ENCODE measurements at regions not wholly inside any gene's neighbourhood (a gene's known extent, or its start where the extent isn't known, plus 50 kb on each side); places are given as distances from the start of the nearest gene placed in this dataset.
"Not testable (repeated sequence)": the region's sequence is repeated elsewhere in the genome, so short reads cannot be mapped to it uniquely, and the experiment has no call there.

- intact Hi-C loops (cut with micrococcal nuclease; ENCODE audit: unreplicated experiment), result no loop called here
- Mint-ChIP-seq H3K4me3 (ENCODE audit: unreplicated experiment) (no peak overlapping the region), H3K27me3 (ENCODE audit: insufficient read depth, unreplicated experiment) (peaks cover 9% of the 10 kb centered on the region)
Observed at GRCh38 chr11:96551136-96551535, 161.3 kb downstream of the JRKL start.

GRCh38 chr11:96554236-96554820, 164.5 kb downstream of the JRKL start:
- Mint-ChIP-seq H3K9me3 (ENCODE audit: unreplicated experiment) (no peaks in the 10 kb centered on the region), H3K27ac (ENCODE audit: unreplicated experiment) (no peak overlapping the region), H3K27me3 (ENCODE audit: insufficient read depth, unreplicated experiment) (peaks cover 5% of the 10 kb centered on the region), H3K4me3 (ENCODE audit: unreplicated experiment) (no peak overlapping the region), H3K36me3 (ENCODE audit: insufficient read depth, unreplicated experiment) (no peaks in the 10 kb centered on the region), H3K4me1 (ENCODE audit: low read depth, unreplicated experiment) (no peaks in the 10 kb centered on the region)
- ChIA-PET CTCF (no interaction called here), POLR2A (no interaction called here)
- Histone ChIP-seq H3K4me3 (ENCODE audit: low read depth, low read length) (no peak overlapping the region), H3K36me3 (ENCODE audit: control insufficient read depth, insufficient read depth, low read length) (no peaks in the 10 kb centered on the region), H3K9me3 (no peaks in the 10 kb centered on the region), H3K27me3 (replicated peaks; ENCODE audit: control insufficient read depth, insufficient read depth, low read length) (peaks cover 1% of the 10 kb centered on the region; the same call in 1 of the 2 replicates), H3K4me1 (no peaks in the 10 kb centered on the region; the same call in 1 of the 2 replicates)
- no peak for TF ChIP-seq CTCF (IDR thresholded peaks at IDR 0.05; ENCODE audit: insufficient read depth in 1 of 2, low read depth in 1 of 2, low read length in 1 of 2, severe bottlenecking in 1 of 2, unreplicated experiment in 1 of 2)
- BruUV-seq (replicated peaks), result no TSS peak
- no peak for DNase-seq
- intact Hi-C loops (cut with micrococcal nuclease; ENCODE audit: unreplicated experiment), result no loop called here

More at GRCh38 chr11:96551136-96551535, 161.3 kb downstream of the JRKL start:
- ChIA-PET CTCF (interaction anchor here (0.9 kb wide), 1 partner anchor 88 kb away, joined by 3 read pairs; no protein-coding TSS in a partner anchor), POLR2A (no interaction called here)
- H3K36me3 ChIP-seq (ENCODE audit: control insufficient read depth, insufficient read depth, low read length), result no peaks in the 10 kb centered on the region
- Mint-ChIP-seq H3K36me3 (ENCODE audit: insufficient read depth, unreplicated experiment) (no peaks in the 10 kb centered on the region), H3K27ac (ENCODE audit: unreplicated experiment) (no peak overlapping the region), H3K4me1 (ENCODE audit: low read depth, unreplicated experiment) (no peaks in the 10 kb centered on the region), H3K9me3 (ENCODE audit: unreplicated experiment) (no peaks in the 10 kb centered on the region)
- H3K9me3 ChIP-seq, result no peaks in the 10 kb centered on the region
- no peaks in the 10 kb centered on the region; the same call in 1 of the 2 replicates for H3K4me1 ChIP-seq
- peaks cover 1% of the 10 kb centered on the region; the same call in 1 of the 2 replicates for H3K27me3 ChIP-seq (replicated peaks; ENCODE audit: control insufficient read depth, insufficient read depth, low read length)
- TF ChIP-seq CTCF (IDR thresholded peaks at IDR 0.05; ENCODE audit: insufficient read depth in 1 of 2, low read depth in 1 of 2, low read length in 1 of 2, severe bottlenecking in 1 of 2, unreplicated experiment in 1 of 2), result no peak
- no peak overlapping the region for H3K4me3 ChIP-seq (ENCODE audit: low read depth, low read length)
- no peak for DNase-seq
- BruUV-seq (replicated peaks), result no TSS peak

GRCh38 chr11:96555826-96556225, 166.0 kb downstream of the JRKL start:
- H3K4me1 Mint-ChIP-seq (ENCODE audit: low read depth, unreplicated experiment); H3K27me3 ChIP-seq (replicated peaks; ENCODE audit: control insufficient read depth, insufficient read depth, low read length); intact Hi-C loops (cut with micrococcal nuclease; ENCODE audit: unreplicated experiment); H3K36me3 Mint-ChIP-seq (ENCODE audit: insufficient read depth, unreplicated experiment); H3K36me3 ChIP-seq (ENCODE audit: control insufficient read depth, insufficient read depth, low read length); H3K4me3 ChIP-seq (ENCODE audit: low read depth, low read length); H3K4me3 Mint-ChIP-seq (ENCODE audit: unreplicated experiment); H3K27ac Mint-ChIP-seq (ENCODE audit: unreplicated experiment); H3K9me3 ChIP-seq; CTCF ChIA-PET; H3K9me3 Mint-ChIP-seq (ENCODE audit: unreplicated experiment); BruUV-seq (replicated peaks); POLR2A ChIA-PET; H3K4me1 ChIP-seq; H3K27me3 Mint-ChIP-seq (ENCODE audit: insufficient read depth, unreplicated experiment): not testable (repeated sequence)
- peak in 1 of 2 experiments; percentile 37 for DNase-seq

GRCh38 chr11:96560727-96561126, 170.9 kb downstream of the JRKL start:
- H3K9me3 ChIP-seq; H3K36me3 Mint-ChIP-seq (ENCODE audit: insufficient read depth, unreplicated experiment); H3K27me3 ChIP-seq (replicated peaks; ENCODE audit: control insufficient read depth, insufficient read depth, low read length); H3K36me3 ChIP-seq (ENCODE audit: control insufficient read depth, insufficient read depth, low read length); H3K9me3 Mint-ChIP-seq (ENCODE audit: unreplicated experiment); CTCF ChIA-PET; H3K27ac Mint-ChIP-seq (ENCODE audit: unreplicated experiment); H3K27me3 Mint-ChIP-seq (ENCODE audit: insufficient read depth, unreplicated experiment); H3K4me1 Mint-ChIP-seq (ENCODE audit: low read depth, unreplicated experiment); intact Hi-C loops (cut with micrococcal nuclease; ENCODE audit: unreplicated experiment); DNase-seq; H3K4me3 ChIP-seq (ENCODE audit: low read depth, low read length); H3K4me1 ChIP-seq; H3K4me3 Mint-ChIP-seq (ENCODE audit: unreplicated experiment); POLR2A ChIA-PET; BruUV-seq (replicated peaks): not testable (repeated sequence)
